AG04450 (cell line): ENCODE measurements at regions not wholly inside any gene's neighbourhood (a gene's known extent, or its start where the extent isn't known, plus 50 kb on each side); places are given as distances from the start of the nearest gene placed in this dataset.

Source experiments
- CTCF ChIA-PET: fragments of 300-600, 350-600 bp; formaldehyde crosslinking; extraction: SDS; loops from one replicate; lab custom pipeline; 2022; ENCODE audit warnings: antibody characterized with exemption, inconsistent platforms; lab: Charles Lee
- POLR2A ChIA-PET: fragments of 350-600 bp; formaldehyde crosslinking; extraction: SDS; loops from one replicate; lab custom pipeline; 2021; ENCODE audit warnings: antibody characterized with exemption, inconsistent platforms; lab: Yijun Ruan, JAX
- DNase-seq: peaks from one replicate; pipeline ENCODE4 v3.0.0-alpha.2; 2011; ENCODE audit warnings: low read depth, low spot score
- H3K27ac ChIP-seq: one replicate; pipeline ENCODE4 v1.5.1; 2012; ENCODE audit warnings: low read depth, low read length, control low read depth
- H3K27me3 ChIP-seq: one replicate; pipeline ENCODE4 v1.6.0; 2012; ENCODE audit warnings: low read length; ENCODE audit not compliant: control insufficient read depth, insufficient read depth
- H3K4me3 ChIP-seq: 2 replicates; pipeline ENCODE4 v1.5.1; 2011; ENCODE audit warnings: mild to moderate bottlenecking, low read depth, low read length, control low read depth
- H3K9me3 ChIP-seq: 2 replicates; pipeline ENCODE4 v1.5.1; 2012; ENCODE audit warnings: low read length; ENCODE audit not compliant: control insufficient read depth, insufficient read depth
- CTCF ChIP-seq: IDR thresholded peaks from 2 replicates; pipeline ENCODE4 v1.5.1; 2011; ENCODE audit warnings: low read depth, low read length, control low read depth, inconsistent platforms

GRCh38 chr12:90268574-90268973, 559.9 kb upstream of the ATP2B1 start:
- CTCF ChIA-PET = no interaction called here
- Histone ChIP-seq H3K27ac (no peak overlapping the region), H3K27me3 (no peaks in the 10 kb centered on the region), H3K9me3 (no peaks in the 10 kb centered on the region), H3K4me3 (no peak overlapping the region)
- POLR2A ChIA-PET = no interaction called here
- DNase-seq = no peak
- TF ChIP-seq CTCF = no peak

GRCh38 chr12:90262251-90262650, 553.6 kb upstream of the ATP2B1 start:
- Histone ChIP-seq H3K4me3 (no peak overlapping the region), H3K27ac (no peak overlapping the region), H3K27me3 (no peaks in the 10 kb centered on the region), H3K9me3 (no peaks in the 10 kb centered on the region)
- TF ChIP-seq CTCF = no peak
- ChIA-PET CTCF (no interaction called here), POLR2A (no interaction called here)
- DNase-seq = no peak

GRCh38 chr12:90261283-90261682, 552.6 kb upstream of the ATP2B1 start:
- CTCF ChIA-PET = no interaction called here
- DNase-seq = no peak

GRCh38 chr12:90260136-90260535, 551.5 kb upstream of the ATP2B1 start:
- no peak for DNase-seq
- no peaks in the 10 kb centered on the region for H3K27me3 ChIP-seq
- H3K27ac ChIP-seq = no peak overlapping the region
- no peak overlapping the region for H3K4me3 ChIP-seq
- no peaks in the 10 kb centered on the region for H3K9me3 ChIP-seq
- ChIA-PET POLR2A (no interaction called here), CTCF (no interaction called here)
- TF ChIP-seq CTCF = no peak

More at GRCh38 chr12:90261283-90261682, 552.6 kb upstream of the ATP2B1 start:
- H3K9me3 ChIP-seq = no peaks in the 10 kb centered on the region
- TF ChIP-seq CTCF = no peak
- no peaks in the 10 kb centered on the region for H3K27me3 ChIP-seq
- no peak overlapping the region for H3K4me3 ChIP-seq
- POLR2A ChIA-PET = no interaction called here
- H3K27ac ChIP-seq = no peak overlapping the region

GRCh38 chr12:90257927-90258624, 549.4 kb upstream of the ATP2B1 start:
- no peaks in the 10 kb centered on the region for H3K27me3 ChIP-seq
- CTCF ChIA-PET = interaction anchor here (0.6 kb wide), 2 partner anchors 144 to 541 kb away, joined by 3 to 6 read pairs; no protein-coding TSS in a partner anchor
- POLR2A ChIA-PET = no interaction called here
- TF ChIP-seq CTCF = no peak
- DNase-seq = no peak
- no peak overlapping the region for H3K27ac ChIP-seq
- H3K4me3 ChIP-seq = no peak overlapping the region
- no peaks in the 10 kb centered on the region for H3K9me3 ChIP-seq
